SH-SY5Y (cell line): ENCODE measurements at regions not wholly inside any gene's neighbourhood (a gene's known extent, or its start where the extent isn't known, plus 50 kb on each side); places are given as distances from the start of the nearest gene placed in this dataset.

Experiments
- GATA2 ChIP-seq: IDR thresholded peaks from 2 replicates; pipeline ENCODE4 v1.6.1; 2011; ENCODE audit warnings: mild to moderate bottlenecking, low read depth, low read length
- GATA3 ChIP-seq: IDR thresholded peaks from 2 replicates; pipeline ENCODE4 v1.6.1; 2011; ENCODE audit warnings: low read depth, mild to moderate bottlenecking, low read length, moderate library complexity

DNA sequence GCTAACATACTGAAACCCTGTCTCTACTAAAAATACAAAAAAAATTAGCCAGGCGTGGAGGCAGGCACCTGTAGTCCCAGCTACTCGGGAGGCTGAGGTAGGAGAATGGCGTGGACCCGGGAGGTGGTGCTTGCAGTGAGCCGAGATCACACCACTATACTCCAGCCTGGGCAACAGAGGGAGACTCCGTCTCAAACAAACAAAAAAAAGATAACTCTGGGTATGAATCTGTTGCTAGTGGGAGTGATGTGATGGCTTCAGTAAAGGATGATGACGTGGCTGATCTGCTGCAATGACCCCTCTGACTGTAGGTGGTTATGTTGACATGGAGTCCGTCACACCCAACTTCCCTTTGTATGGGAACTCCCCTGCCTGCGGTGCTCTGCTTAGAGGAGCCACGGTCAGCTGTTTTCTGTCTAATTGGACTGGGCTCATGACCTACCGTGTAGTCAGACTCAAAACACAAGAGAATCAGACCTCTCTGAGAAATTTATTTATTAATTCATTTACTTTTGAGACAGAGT lies 59.1 kb upstream of the MED13L start:
- TF ChIP-seq GATA2: no peak
- no peak for TF ChIP-seq GATA3
